HCT116 (cell line): ENCODE measurements at regions not wholly inside any gene's neighbourhood (a gene's known extent, or its start where the extent isn't known, plus 50 kb on each side); places are given as distances from the start of the nearest gene placed in this dataset.

Experiments used
- ATAC-seq: fragments of 200-7000 bp; cut with Tn5 transposase; 2 replicates; pipeline ENCODE4 v1.9.1; 2020; ENCODE audit warnings: mild to moderate bottlenecking, moderate library complexity
- BruUV-seq: library from RNA; stranded (reverse); fragments of 400-500 nt; replicated peaks from 2 replicates; lab custom pipeline; 2021; lab: Mats Ljungman, UMichigan
- CTCF ChIA-PET: fragments of 300-600 bp; sonication (Branson Sonifier 250); formaldehyde crosslinking; loops from one replicate; lab custom pipeline; 2021; ENCODE audit warnings: antibody characterized with exemption; lab: Charles Lee
- POLR2A ChIA-PET: fragments of 300-600, 350-600 bp; sonication (Branson Sonifier 250); formaldehyde crosslinking; loops from one replicate; lab custom pipeline; 2021; ENCODE audit warnings: antibody characterized with exemption; lab: Charles Lee
- RAD21 ChIA-PET, 2 experiments: fragments of 300-600 bp; sonication (Branson Sonifier 250); formaldehyde crosslinking; loops; one replicate each; lab custom pipeline; 2023; ENCODE audit warnings: low total read pairs in 2 of 2; ENCODE audit not compliant: uncharacterized antibody in 2 of 2, unreplicated experiment in 2 of 2, low non-redundant PET in 1 of 2; lab: Charles Lee
- DNase-seq: peaks from one replicate; pipeline ENCODE4 v3.0.0-alpha.2; 2010; ENCODE audit warnings: low read depth, low spot score
- H2AFZ ChIP-seq: fragments of 200-600 bp; shearing (Covaris generic), sonication (generic); 2 replicates; pipeline ENCODE4 v1.6.1; 2017; ENCODE audit warnings: low read depth, mixed run types, mixed read lengths, antibody characterized with exemption, low read length; ENCODE audit not compliant: poor library complexity, severe bottlenecking
- H3K27ac ChIP-seq: 2 replicates; pipeline ENCODE4 v1.5.1; 2012; ENCODE audit warnings: low read depth, low read length
- H3K27me3 ChIP-seq: fragments of 200-600 bp; sonication (generic); 2 replicates; pipeline ENCODE4 v1.6.1; 2016; ENCODE audit warnings: mixed run types, low read length, mixed read lengths; ENCODE audit not compliant: insufficient read depth
- H3K36me3 ChIP-seq, 2 experiments: fragments of 200-500 bp in 1 of 2; fragments of 200-600 bp in 1 of 2; sonication (Bioruptor generic) in 1 of 2; sonication (generic) in 1 of 2; 2 replicates each; pipeline versions ENCODE4 v1.5.1 to v1.6.1; 2014 to 2016; ENCODE audit warnings: low read length in 2 of 2, inconsistent platforms in 1 of 2, mixed read lengths in 1 of 2, mixed run types in 1 of 2; ENCODE audit not compliant: insufficient read depth in 2 of 2, control insufficient read depth in 1 of 2
- H3K4me1 ChIP-seq, 2 experiments: fragments of 200-600 bp in 1 of 2; sonication (generic) in 1 of 2; 2 replicates each; pipeline versions ENCODE4 v1.5.1 to v1.6.1; 2012 to 2017; ENCODE audit warnings: low read length in 2 of 2, inconsistent platforms in 1 of 2, mild to moderate bottlenecking in 1 of 2, mixed read lengths in 1 of 2, mixed run types in 1 of 2, moderate library complexity in 1 of 2; ENCODE audit not compliant: insufficient read depth in 2 of 2, control insufficient read depth in 1 of 2
- H3K4me2 ChIP-seq: fragments of 200-600 bp; sonication (generic); 2 replicates; pipeline ENCODE4 v1.6.1; 2017; ENCODE audit warnings: mixed run types, low read length, mixed read lengths
- H3K4me3 ChIP-seq, 2 experiments: fragments of 200-600 bp in 1 of 2; sonication (generic) in 1 of 2; replicated peaks in 1 of 2; 2 replicates each; pipeline ENCODE4 v1.5.1; 2011 to 2016; ENCODE audit warnings: low read length in 2 of 2, control low read depth in 1 of 2, low read depth in 1 of 2, mild to moderate bottlenecking in 1 of 2, mixed read lengths in 1 of 2, mixed run types in 1 of 2
- H3K79me2 ChIP-seq: fragments of 200-600 bp; sonication (generic); 2 replicates; pipeline ENCODE4 v1.6.1; 2017; ENCODE audit warnings: mild to moderate bottlenecking, mixed run types, low read length, moderate library complexity, mixed read lengths; ENCODE audit not compliant: insufficient read depth
- H3K9ac ChIP-seq: fragments of 200-600 bp; sonication (generic); 2 replicates; pipeline ENCODE4 v1.6.1; 2016; ENCODE audit warnings: low read length, mixed read lengths
- H3K9me2 ChIP-seq: fragments of 200-600 bp; sonication (generic), shearing (Covaris generic); 2 replicates; pipeline ENCODE4 v1.6.1; 2017; ENCODE audit warnings: mixed run types, mild to moderate bottlenecking, moderate library complexity; ENCODE audit not compliant: insufficient read depth
- H3K9me3 ChIP-seq, 2 experiments: fragments of 200-500 bp in 1 of 2; fragments of 200-600 bp in 1 of 2; sonication (Bioruptor generic) in 1 of 2; sonication (generic) in 1 of 2; 2 replicates each; pipeline ENCODE4 v1.6.1; 2014 to 2017; ENCODE audit warnings: low read length in 2 of 2, mixed read lengths in 2 of 2, inconsistent platforms in 1 of 2, low read depth in 1 of 2, mild to moderate bottlenecking in 1 of 2, mixed run types in 1 of 2, moderate library complexity in 1 of 2; ENCODE audit not compliant: control insufficient read depth in 1 of 2, insufficient read depth in 1 of 2
- H4K20me1 ChIP-seq: fragments of 200-600 bp; sonication (generic), shearing (Covaris generic); 2 replicates; pipeline ENCODE4 v1.6.1; 2017; ENCODE audit warnings: mixed run types, mild to moderate bottlenecking, moderate library complexity; ENCODE audit not compliant: insufficient read depth
- ATF3 ChIP-seq: IDR thresholded peaks from 2 replicates; pipeline ENCODE4 v1.6.1; 2012
- CBX3 ChIP-seq: IDR thresholded peaks from 2 replicates; pipeline ENCODE4 v1.6.1; 2012; ENCODE audit warnings: low read depth
- CEBPB ChIP-seq: IDR thresholded peaks from 2 replicates; pipeline ENCODE4 v1.6.1; 2012; ENCODE audit warnings: low read depth
- EGR1 ChIP-seq: IDR thresholded peaks from 2 replicates; pipeline ENCODE4 v1.6.1; 2012; ENCODE audit warnings: low read depth
- ELF1 ChIP-seq: IDR thresholded peaks from 2 replicates; pipeline ENCODE4 v1.6.1; 2012; ENCODE audit warnings: low read depth, borderline replicate concordance
- EZH2 ChIP-seq: fragments of 200-600 bp; sonication (generic); IDR thresholded peaks from 2 replicates; pipeline ENCODE4 v1.6.1; 2017; ENCODE audit warnings: antibody characterized with exemption, mixed run types
- MAX ChIP-seq: IDR thresholded peaks from 2 replicates; pipeline ENCODE4 v1.6.1; 2012
- POLR2AphosphoS5 ChIP-seq: IDR thresholded peaks from 2 replicates; pipeline ENCODE4 v1.6.1; 2011; ENCODE audit warnings: mild to moderate bottlenecking, low read depth, low read length, moderate library complexity
- REST ChIP-seq: IDR thresholded peaks from 2 replicates; pipeline ENCODE4 v1.6.1; 2012; ENCODE audit warnings: low read depth
- SP1 ChIP-seq: IDR thresholded peaks from 2 replicates; pipeline ENCODE4 v1.6.1; 2012; ENCODE audit warnings: low read depth
- SRF ChIP-seq: IDR thresholded peaks from 2 replicates; pipeline ENCODE4 v1.6.1; 2012; ENCODE audit warnings: low read depth
- YY1 ChIP-seq: IDR thresholded peaks from 2 replicates; pipeline ENCODE4 v1.6.1; 2011; ENCODE audit warnings: low read length, low read depth, moderate library complexity, mild to moderate bottlenecking; ENCODE audit not compliant: insufficient replicate concordance; ENCODE audit errors: extremely low read depth
- ZBTB33 ChIP-seq: IDR thresholded peaks from 2 replicates; pipeline ENCODE4 v1.6.1; 2011; ENCODE audit warnings: mild to moderate bottlenecking, low read length, moderate library complexity; ENCODE audit not compliant: insufficient replicate concordance; ENCODE audit errors: extremely low read depth
- ZNF274 ChIP-seq: fragments of 200-500 bp; sonication (Bioruptor generic); IDR thresholded peaks from 2 replicates; pipeline ENCODE4 v1.6.1; 2014; ENCODE audit warnings: mild to moderate bottlenecking, low read depth, low read length, inconsistent platforms
- intact Hi-C: fragments of 100-400 bp; cut with micrococcal nuclease; formaldehyde crosslinking; loops from 2 replicates; pipeline ENCODE4 v1.10.0; 2022

- intact Hi-C loops: no loop called here
- CTCF ChIA-PET: no interaction called here
- no peaks in the 10 kb centered on the region for H3K36me3 ChIP-seq
- BruUV-seq: no TSS peak
- TF ChIP-seq ZNF274 (no peak), CBX3 (no peak), REST (no peak)
- TF ChIP-seq, all 23 proteins: peak for 0
- ATAC-seq (no peak), DNase-seq (no peak)
- no peaks in the 10 kb centered on the region for H4K20me1 ChIP-seq
- ChIA-PET POLR2A (no interaction called here), RAD21 (no interaction called here)
- no peak overlapping the region for H3K9ac ChIP-seq
- H3K27ac ChIP-seq: no peak overlapping the region
- H3K79me2 ChIP-seq: no peaks in the 10 kb centered on the region
- no peaks in the 10 kb centered on the region for H3K4me1 ChIP-seq
- no peak overlapping the region for H3K4me2 ChIP-seq
- no peaks in the 10 kb centered on the region for H3K27me3 ChIP-seq
- H2AFZ ChIP-seq: no peak overlapping the region
- no peak overlapping the region for H3K4me3 ChIP-seq
- H3K9me3 ChIP-seq: no peaks in the 10 kb centered on the region; a peak in 1 of 4 replicates
- no peaks in the 10 kb centered on the region for H3K9me2 ChIP-seq
Observed at GRCh38 chr9:13386935-13387733, 107.6 kb upstream of the MPDZ start.

GRCh38 chr9:13386316-13386715, 106.8 kb upstream of the MPDZ start:
- H3K4me1 ChIP-seq: no peaks in the 10 kb centered on the region
- no peaks in the 10 kb centered on the region for H3K27me3 ChIP-seq
- intact Hi-C loops: no loop called here
- H3K9me3 ChIP-seq: no peaks in the 10 kb centered on the region; a peak in 1 of 4 replicates
- H3K9ac ChIP-seq: no peak overlapping the region
- ChIA-PET CTCF (no interaction called here), RAD21 (no interaction called here), POLR2A (no interaction called here)
- H3K79me2 ChIP-seq: no peaks in the 10 kb centered on the region
- H4K20me1 ChIP-seq: no peaks in the 10 kb centered on the region
- H3K27ac ChIP-seq: no peak overlapping the region
- ATAC-seq: no peak
- H2AFZ ChIP-seq: no peak overlapping the region
- no peak overlapping the region for H3K4me2 ChIP-seq
- no peak overlapping the region for H3K4me3 ChIP-seq
- no peaks in the 10 kb centered on the region for H3K9me2 ChIP-seq
- DNase-seq: no peak
- H3K36me3 ChIP-seq: no peaks in the 10 kb centered on the region
- no TSS peak for BruUV-seq
- TF ChIP-seq ATF3 (no peak), POLR2AphosphoS5 (no peak), SP1 (no peak), CEBPB (no peak), EGR1 (no peak), EZH2 (no peak), ZNF274 (no peak), MAX (no peak), YY1 (no peak), CBX3 (no peak), SRF (no peak), ZBTB33 (no peak), ELF1 (no peak)
